Heart left ventricle (tissue), 13 donors: ENCODE measurements at regions not wholly inside any gene's neighbourhood (a gene's known extent, or its start where the extent isn't known, plus 50 kb on each side); places are given as distances from the start of the nearest gene placed in this dataset.

Experiments used
- POLR2A ChIP-seq, 2 donors: fragments of 450-650 bp; IDR thresholded peaks; one replicate each; pipeline ENCODE4 v1.6.1; 2017; ENCODE audit warnings: antibody characterized with exemption in 2 of 2, mild to moderate bottlenecking in 2 of 2, moderate library complexity in 2 of 2
- TF ChIP-seq, protein P1 (sequence below), 12 donors: fragments of 200-600 bp; sonication (generic) in 4 of 12; IDR thresholded peaks; one replicate each; pipeline versions ENCODE4 v1.5.0 to v1.8.0; 2018 to 2022; ENCODE audit warnings: antibody characterized with exemption in 12 of 12, mild to moderate bottlenecking in 5 of 12
- donor health status: ischemic (EF 13 %, LVEDD 7.1; RV severe dilation, severe dysfunction).
- donor health status: DM: no; HTN: yes; CAD: no.
- donor health status: DM: no; HTN: no; CAD: no.
- donor health status: ischemic (EF 25% LVEDD 6.9; RV normal size, moderate dysfunction).
- donor health status: ischemic (EF 25% LVEDD 5.7; RV mildly dilated, moderate dysfunction).
- donor health status: ischemic (EF 35%, LVEDD 5.7; RV mildly dilated, moderate dysfunction).
- donor health status: nonischemic (EF 11% LVEDD 7.7; RV severe dilation, severe dysfunction).
- donor health status: DM: yes; HTN: yes; CAD: no.
- donor health status: PGD.
- donor health status: ischemic (EF 29% LVEDD 5.4; RV normal size, mild dysfunction).
- donor health status: nonischemic (EF 23%, LVEDD 6.1; RV moderate dilation, normal function).

DNA sequence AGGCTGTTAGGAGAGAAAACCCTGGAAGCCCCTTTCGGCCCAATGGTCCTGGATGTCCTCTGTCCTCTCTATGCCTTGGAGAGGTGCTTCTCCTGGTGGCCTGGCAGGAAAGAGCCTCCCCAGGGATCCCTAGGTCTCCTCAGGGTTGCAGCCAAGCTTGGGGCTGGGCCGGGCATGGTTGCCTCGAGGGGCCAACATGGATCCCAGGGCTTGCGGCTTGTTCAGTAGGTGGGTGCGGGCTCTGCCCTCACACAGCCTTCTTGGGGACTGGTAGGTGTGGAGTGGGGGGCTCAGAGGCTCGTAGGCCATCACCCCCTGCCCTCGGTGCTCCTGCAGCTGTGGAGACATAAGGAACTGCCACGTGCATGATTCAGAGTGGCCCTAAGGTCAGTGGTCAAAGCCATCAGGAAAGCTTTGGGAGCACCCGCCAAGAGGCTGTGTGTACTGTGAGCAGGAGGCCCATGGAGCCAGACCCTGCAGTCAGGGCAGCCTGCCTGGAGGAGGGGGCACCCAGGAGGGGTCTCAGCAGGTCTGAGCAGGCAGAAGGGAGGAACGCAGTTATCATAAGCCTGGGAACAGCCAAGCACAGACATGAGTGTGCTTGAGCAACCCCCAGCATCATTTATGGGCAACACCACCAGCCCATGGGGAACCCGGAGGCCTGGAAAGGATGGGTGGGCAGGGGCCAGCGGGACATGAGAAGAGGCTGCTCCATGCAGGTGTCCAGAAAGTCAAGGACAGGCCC lies 231.0 kb downstream of the GLI2 start:
- TF ChIP-seq, protein P1, sequence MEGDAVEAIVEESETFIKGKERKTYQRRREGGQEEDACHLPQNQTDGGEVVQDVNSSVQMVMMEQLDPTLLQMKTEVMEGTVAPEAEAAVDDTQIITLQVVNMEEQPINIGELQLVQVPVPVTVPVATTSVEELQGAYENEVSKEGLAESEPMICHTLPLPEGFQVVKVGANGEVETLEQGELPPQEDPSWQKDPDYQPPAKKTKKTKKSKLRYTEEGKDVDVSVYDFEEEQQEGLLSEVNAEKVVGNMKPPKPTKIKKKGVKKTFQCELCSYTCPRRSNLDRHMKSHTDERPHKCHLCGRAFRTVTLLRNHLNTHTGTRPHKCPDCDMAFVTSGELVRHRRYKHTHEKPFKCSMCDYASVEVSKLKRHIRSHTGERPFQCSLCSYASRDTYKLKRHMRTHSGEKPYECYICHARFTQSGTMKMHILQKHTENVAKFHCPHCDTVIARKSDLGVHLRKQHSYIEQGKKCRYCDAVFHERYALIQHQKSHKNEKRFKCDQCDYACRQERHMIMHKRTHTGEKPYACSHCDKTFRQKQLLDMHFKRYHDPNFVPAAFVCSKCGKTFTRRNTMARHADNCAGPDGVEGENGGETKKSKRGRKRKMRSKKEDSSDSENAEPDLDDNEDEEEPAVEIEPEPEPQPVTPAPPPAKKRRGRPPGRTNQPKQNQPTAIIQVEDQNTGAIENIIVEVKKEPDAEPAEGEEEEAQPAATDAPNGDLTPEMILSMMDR (IDR thresholded peaks at IDR 0.05): no peak
- no peak for TF ChIP-seq POLR2A (IDR thresholded peaks at IDR 0.05)
